WERI-Rb-1 (cell line): ENCODE measurements at regions not wholly inside any gene's neighbourhood (a gene's known extent, or its start where the extent isn't known, plus 50 kb on each side); places are given as distances from the start of the nearest gene placed in this dataset.
"Not testable (repeated sequence)": the region's sequence is repeated elsewhere in the genome, so short reads cannot be mapped to it uniquely, and the experiment has no call there.

Experiments used
- DNase-seq: peaks from one replicate; pipeline ENCODE4 v3.0.0-alpha.2; 2020
- H3K27ac ChIP-seq: fragments of 250-450 bp; sonication (Bioruptor Pico); 2 replicates; pipeline ENCODE4 v1.5.1; 2020; ENCODE audit warnings: mild to moderate bottlenecking, moderate library complexity
- H3K27me3 ChIP-seq: fragments of 250-450 bp; sonication (Bioruptor Pico); 2 replicates; pipeline ENCODE4 v1.5.1; 2021; ENCODE audit warnings: mild to moderate bottlenecking, low read depth, moderate library complexity; ENCODE audit not compliant: insufficient read depth, severe bottlenecking
- H3K36me3 ChIP-seq: fragments of 250-450 bp; sonication (Bioruptor Pico); 2 replicates; pipeline ENCODE4 v1.5.1; 2020; ENCODE audit warnings: mild to moderate bottlenecking, moderate library complexity
- H3K4me3 ChIP-seq: 2 replicates; pipeline ENCODE4 v1.5.1; 2011; ENCODE audit warnings: low read depth, mild to moderate bottlenecking, control low read depth, low read length
- H3K9me3 ChIP-seq: fragments of 250-450 bp; sonication (Bioruptor Pico); 2 replicates; pipeline ENCODE4 v1.5.1; 2021; ENCODE audit warnings: mild to moderate bottlenecking, moderate library complexity; ENCODE audit not compliant: severe bottlenecking
- TF ChIP-seq, protein P1 (sequence below): IDR thresholded peaks from 2 replicates; pipeline ENCODE4 v1.5.1; 2011; ENCODE audit warnings: low read depth, mild to moderate bottlenecking, control low read depth, inconsistent platforms, low read length

GRCh38 chr14:71563492-71564153 lies 368.6 kb upstream of the RGS6 start:
- Histone ChIP-seq H3K9me3 (no peaks in the 10 kb centered on the region), H3K27me3 (no peaks in the 10 kb centered on the region), H3K4me3 (no peak overlapping the region), H3K36me3 (no peaks in the 10 kb centered on the region), H3K27ac (no peak overlapping the region)
- TF ChIP-seq, protein P1, sequence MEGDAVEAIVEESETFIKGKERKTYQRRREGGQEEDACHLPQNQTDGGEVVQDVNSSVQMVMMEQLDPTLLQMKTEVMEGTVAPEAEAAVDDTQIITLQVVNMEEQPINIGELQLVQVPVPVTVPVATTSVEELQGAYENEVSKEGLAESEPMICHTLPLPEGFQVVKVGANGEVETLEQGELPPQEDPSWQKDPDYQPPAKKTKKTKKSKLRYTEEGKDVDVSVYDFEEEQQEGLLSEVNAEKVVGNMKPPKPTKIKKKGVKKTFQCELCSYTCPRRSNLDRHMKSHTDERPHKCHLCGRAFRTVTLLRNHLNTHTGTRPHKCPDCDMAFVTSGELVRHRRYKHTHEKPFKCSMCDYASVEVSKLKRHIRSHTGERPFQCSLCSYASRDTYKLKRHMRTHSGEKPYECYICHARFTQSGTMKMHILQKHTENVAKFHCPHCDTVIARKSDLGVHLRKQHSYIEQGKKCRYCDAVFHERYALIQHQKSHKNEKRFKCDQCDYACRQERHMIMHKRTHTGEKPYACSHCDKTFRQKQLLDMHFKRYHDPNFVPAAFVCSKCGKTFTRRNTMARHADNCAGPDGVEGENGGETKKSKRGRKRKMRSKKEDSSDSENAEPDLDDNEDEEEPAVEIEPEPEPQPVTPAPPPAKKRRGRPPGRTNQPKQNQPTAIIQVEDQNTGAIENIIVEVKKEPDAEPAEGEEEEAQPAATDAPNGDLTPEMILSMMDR = no peak
- DNase-seq = no peak

DNA sequence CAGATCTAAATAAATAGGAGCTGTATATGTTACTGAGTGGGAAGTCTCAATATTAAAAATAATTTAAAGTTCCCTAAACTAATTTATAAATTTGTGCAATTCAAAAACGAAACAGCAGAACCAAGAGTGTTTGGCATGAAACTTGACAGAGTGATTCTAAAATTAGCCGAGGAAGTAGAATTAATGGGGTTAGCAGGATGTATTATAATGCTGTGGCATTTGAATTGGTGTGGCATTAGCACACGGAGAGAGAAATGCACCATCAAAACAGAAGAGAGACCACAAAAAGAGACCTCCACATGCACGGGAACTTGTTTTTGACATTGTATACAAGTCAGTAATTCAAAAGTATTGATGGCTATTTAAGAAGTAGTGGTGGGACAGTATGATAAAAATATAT lies 366.0 kb upstream of the RGS6 start:
- Histone ChIP-seq H3K27ac (no peak overlapping the region), H3K9me3 (no peaks in the 10 kb centered on the region), H3K4me3 (no peak overlapping the region), H3K36me3 (no peaks in the 10 kb centered on the region), H3K27me3 (no peaks in the 10 kb centered on the region)
- TF ChIP-seq, protein P1 = no peak
- DNase-seq = no peak

GRCh38 chr14:71567499-71568133 lies 364.6 kb upstream of the RGS6 start:
- not testable (repeated sequence) for H3K9me3 ChIP-seq, DNase-seq, H3K36me3 ChIP-seq, H3K27me3 ChIP-seq, H3K4me3 ChIP-seq, H3K27ac ChIP-seq

DNA sequence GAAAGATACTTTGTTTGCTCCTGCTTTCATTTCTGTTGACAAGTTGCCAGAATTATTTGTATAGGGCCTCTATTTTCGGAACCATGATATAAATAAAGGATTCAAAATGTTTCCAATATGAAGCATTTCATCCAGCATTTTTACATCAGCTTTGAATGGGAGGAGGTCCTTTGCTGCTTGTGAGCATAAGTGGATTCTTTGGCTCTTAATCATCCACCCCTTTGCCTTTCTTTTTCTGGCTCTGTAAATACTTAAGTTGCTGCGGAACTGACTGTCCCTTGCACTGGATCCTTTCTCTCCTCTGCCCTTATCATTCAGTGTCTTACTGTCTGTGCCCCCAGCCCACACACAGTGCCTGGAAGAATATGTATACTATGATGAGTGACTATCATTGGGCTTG lies 357.3 kb upstream of the RGS6 start:
- Histone ChIP-seq H3K27ac (no peak overlapping the region), H3K4me3 (no peak overlapping the region), H3K36me3 (no peaks in the 10 kb centered on the region), H3K27me3 (no peaks in the 10 kb centered on the region), H3K9me3 (no peaks in the 10 kb centered on the region)
- DNase-seq = no peak
- TF ChIP-seq, protein P1 = no peak

DNA sequence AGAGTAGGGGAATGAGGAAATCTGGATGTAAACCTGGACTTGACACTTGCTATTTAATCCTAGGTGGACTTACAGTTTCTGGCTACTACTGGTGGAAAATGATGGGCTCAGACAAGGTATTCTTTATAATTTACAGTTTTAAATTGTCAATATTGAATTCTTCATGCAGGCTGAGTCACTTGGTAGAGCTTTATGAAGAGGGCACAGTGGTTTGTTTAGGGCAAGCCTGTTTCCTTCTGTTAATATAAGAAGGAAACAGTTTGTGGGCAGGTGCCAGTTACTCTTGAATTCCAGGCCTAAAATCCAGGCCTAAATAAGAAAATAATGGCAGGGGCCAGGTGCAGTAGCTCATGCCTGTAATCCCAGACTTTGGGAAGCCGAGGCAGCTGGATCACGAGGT lies 355.8 kb upstream of the RGS6 start:
- H3K9me3 ChIP-seq = no peaks in the 10 kb centered on the region
- H3K4me3 ChIP-seq = no peak overlapping the region
- no peaks in the 10 kb centered on the region for H3K36me3 ChIP-seq
- no peaks in the 10 kb centered on the region for H3K27me3 ChIP-seq
- DNase-seq = no peak
- TF ChIP-seq, protein P1 = no peak
- H3K27ac ChIP-seq = no peak overlapping the region

GRCh38 chr14:71579331-71579730 lies 352.9 kb upstream of the RGS6 start:
- no peak for DNase-seq
- no peaks in the 10 kb centered on the region for H3K36me3 ChIP-seq
- no peaks in the 10 kb centered on the region for H3K9me3 ChIP-seq
- TF ChIP-seq, protein P1 = no peak
- H3K27me3 ChIP-seq = no peaks in the 10 kb centered on the region
- no peak overlapping the region for H3K4me3 ChIP-seq
- H3K27ac ChIP-seq = no peak overlapping the region
